HG03575 (cell line): ENCODE measurements at regions not wholly inside any gene's neighbourhood (a gene's known extent, or its start where the extent isn't known, plus 50 kb on each side); places are given as distances from the start of the nearest gene placed in this dataset.
"Not testable (repeated sequence)": the region's sequence is repeated elsewhere in the genome, so short reads cannot be mapped to it uniquely, and the experiment has no call there.

ENCODE experiments used
- ATAC-seq: cut with Tn5 transposase; IDR thresholded peaks from one replicate; pipeline ENCODE4 v1.9.1; 2021; ENCODE audit not compliant: unreplicated experiment, insufficient number of reproducible peaks, low FRiP score; ENCODE audit errors: extremely low read depth

GRCh38 chr7:76859933-76860332, 172.2 kb downstream of the SPDYE17 start:
- not testable (repeated sequence) for ATAC-seq

GRCh38 chr7:76854631-76855030, 177.5 kb downstream of the SPDYE17 start:
- ATAC-seq, result not testable (repeated sequence)

- not testable (repeated sequence) for ATAC-seq
Measured at GRCh38 chr7:76852787-76853584, 179.2 kb downstream of the SPDYE17 start.

GRCh38 chr7:76852362-76852761, 179.8 kb downstream of the SPDYE17 start:
- not testable (repeated sequence) for ATAC-seq

GRCh38 chr7:76851617-76852016, 180.5 kb downstream of the SPDYE17 start:
- ATAC-seq, result not testable (repeated sequence)

- ATAC-seq, result not testable (repeated sequence)
Measured at GRCh38 chr7:76849887-76850563, 182.1 kb downstream of the SPDYE17 start.

GRCh38 chr7:76839879-76840278, 192.3 kb downstream of the SPDYE17 start:
- not testable (repeated sequence) for ATAC-seq

GRCh38 chr7:76839214-76839613, 192.9 kb downstream of the SPDYE17 start:
- not testable (repeated sequence) for ATAC-seq

- not testable (repeated sequence) for ATAC-seq
Measured at GRCh38 chr7:76838357-76838756, 193.8 kb downstream of the SPDYE17 start.

- ATAC-seq, result not testable (repeated sequence)
Measured at GRCh38 chr7:76829233-76829632, 202.2 kb upstream of the POMZP3 start.

- not testable (repeated sequence) for ATAC-seq
Measured at GRCh38 chr7:76826181-76826580, 199.1 kb upstream of the POMZP3 start.

GRCh38 chr7:76809856-76810255, 182.8 kb upstream of the POMZP3 start:
- ATAC-seq, result not testable (repeated sequence)

- ATAC-seq, result not testable (repeated sequence)
Measured at GRCh38 chr7:76807588-76808100, 180.6 kb upstream of the POMZP3 start.

GRCh38 chr7:76806460-76806859, 179.4 kb upstream of the POMZP3 start:
- not testable (repeated sequence) for ATAC-seq

- not testable (repeated sequence) for ATAC-seq
Measured at GRCh38 chr7:76806010-76806409, 178.9 kb upstream of the POMZP3 start.

GRCh38 chr7:76805262-76805661, 178.2 kb upstream of the POMZP3 start:
- ATAC-seq, result not testable (repeated sequence)

GRCh38 chr7:76797639-76798038, 170.6 kb upstream of the POMZP3 start:
- not testable (repeated sequence) for ATAC-seq

- ATAC-seq, result not testable (repeated sequence)
Measured at GRCh38 chr7:76780693-76781092, 153.6 kb upstream of the POMZP3 start.

GRCh38 chr7:76774279-76774678, 147.2 kb upstream of the POMZP3 start:
- not testable (repeated sequence) for ATAC-seq

- ATAC-seq, result not testable (repeated sequence)
Measured at GRCh38 chr7:76771980-76772379, 144.9 kb upstream of the POMZP3 start.
